Lower leg skin (tissue), 4 donors: ENCODE measurements at regions not wholly inside any gene's neighbourhood (a gene's known extent, or its start where the extent isn't known, plus 50 kb on each side); places are given as distances from the start of the nearest gene placed in this dataset.

Source experiments
- DNase-seq, 2 donors: peaks; one replicate each; pipeline ENCODE4 v3.0.0-alpha.2; 2019; ENCODE audit warnings: low spot score in 2 of 2
- H3K4me3 ChIP-seq: fragments of 200-600 bp; sonication (generic); 2 replicates; pipeline ENCODE4 v1.5.1; 2017; ENCODE audit warnings: mild to moderate bottlenecking, low read depth; ENCODE audit not compliant: poor library complexity, severe bottlenecking
- POLR2A ChIP-seq, 2 donors: fragments of 450-650 bp; IDR thresholded peaks; one replicate each; pipeline ENCODE4 v1.6.1; 2016 to 2017; ENCODE audit warnings: antibody characterized with exemption in 2 of 2, mild to moderate bottlenecking in 1 of 2, moderate library complexity in 1 of 2
- WGBS, 2 donors: methylation state at CpG; one replicate each; pipeline ENCODE4 v1.1.5; 2018; 5-methylcytosine and 5-hydroxymethylcytosine counted together
- intact Hi-C: fragments of 100-400 bp; cut with DNase I; formaldehyde crosslinking; loops from one replicate; pipeline ENCODE4 v1.15.0; 2023; ENCODE audit warnings: low total_unique reads
- TF ChIP-seq, protein P1 (sequence below), 3 donors: fragments of 450-650 bp; IDR thresholded peaks; one replicate each; pipeline ENCODE4 v1.5.1; 2016; ENCODE audit warnings: antibody characterized with exemption in 3 of 3, mild to moderate bottlenecking in 3 of 3, moderate library complexity in 2 of 3

GRCh38 chr6:169971081-169971861, 219.8 kb downstream of the ERMARD start:
- TF ChIP-seq POLR2A (IDR thresholded peaks at IDR 0.05): no peak
- TF ChIP-seq, protein P1, sequence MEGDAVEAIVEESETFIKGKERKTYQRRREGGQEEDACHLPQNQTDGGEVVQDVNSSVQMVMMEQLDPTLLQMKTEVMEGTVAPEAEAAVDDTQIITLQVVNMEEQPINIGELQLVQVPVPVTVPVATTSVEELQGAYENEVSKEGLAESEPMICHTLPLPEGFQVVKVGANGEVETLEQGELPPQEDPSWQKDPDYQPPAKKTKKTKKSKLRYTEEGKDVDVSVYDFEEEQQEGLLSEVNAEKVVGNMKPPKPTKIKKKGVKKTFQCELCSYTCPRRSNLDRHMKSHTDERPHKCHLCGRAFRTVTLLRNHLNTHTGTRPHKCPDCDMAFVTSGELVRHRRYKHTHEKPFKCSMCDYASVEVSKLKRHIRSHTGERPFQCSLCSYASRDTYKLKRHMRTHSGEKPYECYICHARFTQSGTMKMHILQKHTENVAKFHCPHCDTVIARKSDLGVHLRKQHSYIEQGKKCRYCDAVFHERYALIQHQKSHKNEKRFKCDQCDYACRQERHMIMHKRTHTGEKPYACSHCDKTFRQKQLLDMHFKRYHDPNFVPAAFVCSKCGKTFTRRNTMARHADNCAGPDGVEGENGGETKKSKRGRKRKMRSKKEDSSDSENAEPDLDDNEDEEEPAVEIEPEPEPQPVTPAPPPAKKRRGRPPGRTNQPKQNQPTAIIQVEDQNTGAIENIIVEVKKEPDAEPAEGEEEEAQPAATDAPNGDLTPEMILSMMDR (IDR thresholded peaks at IDR 0.05): no peak
- DNase-seq: peak in 1 of 2 donors; percentile 80
- no peak overlapping the region for H3K4me3 ChIP-seq
- WGBS, 2 donors: 95% methylated on average over 37 to 38 of the region's 38 CpGs
- intact Hi-C loops: no loop called here

DNA sequence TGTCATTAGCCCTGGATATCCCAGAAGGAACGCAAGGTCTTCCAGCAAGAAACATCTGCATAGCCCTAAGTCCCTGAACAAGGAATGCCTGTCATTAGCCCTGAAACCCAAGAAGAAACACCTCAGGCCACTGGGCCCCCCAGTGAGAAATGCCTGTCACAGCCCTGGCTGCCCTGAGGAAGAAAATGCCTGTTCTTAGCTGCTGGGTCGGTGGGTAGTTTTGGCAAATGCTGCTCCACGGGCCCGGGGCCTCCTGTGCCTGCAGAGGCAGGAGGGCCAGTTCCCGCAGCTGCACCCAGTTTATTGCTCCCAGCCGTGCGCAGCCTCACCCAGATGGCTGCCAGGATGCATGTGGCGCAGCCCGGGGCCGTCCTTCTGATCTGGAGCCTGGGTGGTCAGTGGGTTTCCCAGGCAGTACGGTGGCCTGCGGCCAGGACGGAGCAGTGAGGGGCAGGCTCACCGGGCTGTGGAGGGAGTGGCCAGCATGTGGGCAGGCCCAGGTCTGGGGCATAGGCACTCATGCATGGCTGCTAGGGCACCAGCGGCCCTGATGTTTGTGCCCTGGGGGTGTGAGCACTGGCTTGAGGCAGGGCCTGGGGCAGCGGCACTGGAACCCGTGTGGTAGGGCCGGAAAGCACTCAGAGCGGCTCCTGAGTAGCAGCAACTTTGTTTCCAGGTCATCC, 219.0 kb downstream of the ERMARD start:
- no peak overlapping the region for H3K4me3 ChIP-seq
- 69 to 86% methylated on average over 17 to 18 of the region's 19 CpGs for WGBS, 2 donors
- peak in 1 of 2 donors; percentile 76 for DNase-seq
- TF ChIP-seq POLR2A (IDR thresholded peaks at IDR 0.05): no peak
- TF ChIP-seq, protein P1 (IDR thresholded peaks at IDR 0.05): no peak
- intact Hi-C loops: no loop called here

- intact Hi-C loops: no loop called here
- no peak overlapping the region for H3K4me3 ChIP-seq
- peak in 1 of 2 donors; percentile 52 for DNase-seq
- 80 to 89% methylated on average over 18 to 19 of the region's 19 CpGs for WGBS, 2 donors
- TF ChIP-seq POLR2A (IDR thresholded peaks at IDR 0.05): no peak
- TF ChIP-seq, protein P1 (IDR thresholded peaks at IDR 0.05): no peak
Measured at GRCh38 chr6:169969372-169970099, 218.1 kb downstream of the ERMARD start.

- peak in 1 of 2 donors; percentile 72 for DNase-seq
- intact Hi-C loops: no loop called here
- TF ChIP-seq POLR2A (IDR thresholded peaks at IDR 0.05): no peak
- TF ChIP-seq, protein P1 (IDR thresholded peaks at IDR 0.05): no peak
- WGBS, 2 donors: 91 to 95% methylated on average over 15 of the region's 15 CpGs
- no peak overlapping the region for H3K4me3 ChIP-seq
Measured at GRCh38 chr6:169968541-169969270, 217.3 kb downstream of the ERMARD start.

- no peak for TF ChIP-seq POLR2A (IDR thresholded peaks at IDR 0.05)
- TF ChIP-seq, protein P1 (IDR thresholded peaks at IDR 0.05): no peak
- intact Hi-C loops: no loop called here
- WGBS, 2 donors: 82 to 93% methylated on average over 8 of the region's 8 CpGs
- no peak overlapping the region for H3K4me3 ChIP-seq
- DNase-seq: no peak
Measured at GRCh38 chr6:169967687-169968086, 216.3 kb downstream of the ERMARD start.
